Endometrial microvascular endothelial cells (primary cell): ENCODE measurements at regions not wholly inside any gene's neighbourhood (a gene's known extent, or its start where the extent isn't known, plus 50 kb on each side); places are given as distances from the start of the nearest gene placed in this dataset.

Experiments used
- in situ Hi-C: cut with HindIII; loops from 2 replicates; pipeline ENCODE4 v1.10.0; 2017; ENCODE audit warnings: low sequenced_read_pairs, low pct_unique_long_range_greater_than_20kb; ENCODE audit errors: inconsistent ontology term

- in situ Hi-C loops, result no loop called here
Measured at GRCh38 chr17:77419547-77420094, 278.9 kb downstream of the SEC14L1 start.

GRCh38 chr17:77420095-77420803 is 279.5 kb downstream of the SEC14L1 start:
- in situ Hi-C loops, result no loop called here

DNA sequence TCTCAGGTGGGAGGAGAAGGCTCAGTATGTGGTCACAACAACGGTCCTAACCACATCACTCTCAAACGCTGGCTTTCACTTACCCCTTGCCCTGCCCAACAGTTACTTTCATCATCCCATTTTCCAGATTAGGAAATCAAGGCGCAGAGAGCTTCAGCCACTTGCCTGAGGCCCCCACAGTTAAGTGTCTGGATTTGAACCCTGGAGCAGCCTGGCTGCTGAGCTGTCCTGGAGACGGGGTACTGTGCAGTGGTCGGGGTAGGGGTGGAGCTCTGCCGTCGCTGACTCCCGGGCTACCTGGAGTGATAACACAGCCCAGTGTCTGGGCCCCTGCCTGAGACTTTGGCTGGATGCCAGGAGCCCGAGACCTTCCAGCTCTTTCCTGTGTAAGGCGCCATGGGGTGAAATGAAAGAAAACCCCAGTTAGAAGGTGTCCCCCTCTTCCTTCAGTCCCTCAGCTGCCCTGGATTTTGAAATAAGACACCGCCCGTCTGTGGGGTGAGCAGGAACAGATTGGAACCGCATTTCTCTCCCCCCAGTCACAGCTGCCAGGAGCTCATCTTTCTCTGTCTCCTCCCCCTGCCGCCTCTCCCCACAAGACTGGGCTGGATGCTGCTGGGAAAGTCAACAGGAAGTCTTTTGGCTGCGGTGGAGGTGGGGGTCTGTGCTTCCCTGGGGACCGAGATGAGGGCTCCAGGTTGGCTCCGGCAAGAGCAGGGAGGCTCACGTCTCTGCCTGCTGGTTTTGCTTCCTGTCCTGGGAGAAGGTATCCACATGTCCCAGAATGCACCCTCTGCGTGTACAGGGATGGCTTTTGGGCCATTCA is 280.2 kb downstream of the SEC14L1 start:
- in situ Hi-C loops, result no loop called here

GRCh38 chr17:77421630-77421972 is 280.8 kb downstream of the SEC14L1 start:
- in situ Hi-C loops, result no loop called here

DNA sequence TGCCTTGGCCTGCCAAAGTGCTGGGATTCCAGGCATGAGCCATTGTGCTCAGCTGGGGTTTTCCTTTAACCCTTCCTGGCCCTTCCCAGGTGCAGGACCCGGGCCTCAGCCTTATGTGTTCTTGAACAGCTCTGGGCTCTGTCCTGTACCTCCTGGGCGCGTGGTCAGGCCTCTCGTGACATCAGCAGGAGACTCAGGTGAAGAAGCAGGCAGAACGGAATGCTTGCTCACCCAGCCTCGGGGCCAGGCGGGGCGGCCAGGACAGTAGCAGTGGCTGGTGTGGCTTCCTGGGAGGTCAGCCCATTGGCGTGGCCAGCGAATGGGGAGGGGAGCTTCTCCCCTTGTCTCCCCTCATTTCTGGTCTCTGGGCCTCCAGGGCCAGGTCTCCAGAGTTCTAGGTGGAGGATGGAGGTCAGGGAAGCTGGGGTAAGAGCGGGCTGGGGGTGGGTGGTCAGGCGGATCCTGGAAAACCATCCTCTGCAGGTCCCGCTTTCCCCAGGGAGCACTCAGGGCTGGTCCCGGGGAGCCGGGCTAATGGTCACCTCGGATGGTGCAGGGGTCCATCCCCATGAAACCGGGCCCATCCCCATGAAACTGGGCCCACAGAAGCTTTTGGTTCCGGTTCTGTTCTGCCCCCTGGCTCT is 281.5 kb downstream of the SEC14L1 start:
- in situ Hi-C loops, result no loop called here

DNA sequence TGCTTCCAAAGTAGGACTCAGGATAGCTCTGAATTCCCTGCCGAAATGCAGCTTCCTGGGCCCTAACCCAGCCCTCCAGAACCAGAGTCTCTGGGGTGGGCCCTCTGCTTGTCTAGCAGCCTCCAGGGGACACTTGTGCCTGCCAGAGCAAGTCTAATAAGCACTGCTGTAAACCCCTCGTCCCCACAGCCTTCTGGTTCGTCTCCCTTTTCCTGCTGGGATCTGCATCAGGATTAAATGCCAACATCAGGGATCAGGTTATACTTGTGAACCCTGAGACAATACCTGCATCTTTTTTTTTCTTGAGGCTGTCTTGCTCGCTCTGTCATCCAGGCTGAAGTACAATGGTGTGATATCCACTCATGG is 282.0 kb downstream of the SEC14L1 start:
- in situ Hi-C loops, result no loop called here

GRCh38 chr17:77423589-77424451 is 283.1 kb downstream of the SEC14L1 start:
- in situ Hi-C loops, result no loop called here

- in situ Hi-C loops, result no loop called here
Measured at GRCh38 chr17:77424585-77425344, 284.0 kb downstream of the SEC14L1 start.

GRCh38 chr17:77425348-77425747 is 284.6 kb downstream of the SEC14L1 start:
- in situ Hi-C loops, result no loop called here

DNA sequence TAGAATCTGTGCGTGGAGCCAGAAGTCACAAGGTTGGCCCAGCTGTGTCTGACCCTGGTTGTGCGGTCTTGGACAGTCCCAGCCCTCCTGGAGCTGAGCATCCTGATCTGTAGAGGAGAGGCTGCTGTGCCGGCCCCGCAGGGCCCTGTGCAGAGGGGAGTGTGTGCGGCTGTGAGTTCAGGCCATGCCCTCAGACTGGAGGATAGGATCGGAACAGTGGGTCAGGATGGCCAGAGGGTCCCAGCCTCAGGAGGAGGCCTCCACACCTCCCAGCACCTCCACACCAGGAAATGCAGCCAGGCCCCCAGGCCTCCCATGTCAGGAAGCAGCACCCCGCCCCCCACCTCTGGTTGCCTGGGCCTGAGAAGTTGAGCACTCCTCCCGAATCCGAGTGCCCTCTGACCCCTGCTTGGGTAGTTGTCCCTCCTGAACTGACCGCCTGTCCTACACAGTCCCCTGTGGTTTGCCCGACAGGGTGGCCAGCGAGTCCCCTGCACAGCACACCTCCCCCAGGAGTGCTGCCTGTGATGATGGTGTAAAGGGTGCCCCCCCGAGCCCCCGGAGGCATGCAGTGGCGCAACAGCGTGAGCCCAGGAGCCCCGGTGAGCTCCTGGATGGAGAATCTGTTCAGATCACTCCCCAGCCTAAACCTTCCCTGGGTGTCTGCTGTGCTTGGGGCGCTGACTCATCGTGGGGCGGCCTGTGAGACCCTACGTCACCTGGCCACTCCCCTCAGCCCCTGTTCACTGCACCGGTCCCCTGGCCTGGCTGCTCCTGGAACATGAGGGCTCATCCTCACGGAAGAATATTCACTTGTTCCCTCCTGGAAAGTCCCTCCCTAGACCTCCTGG is 285.2 kb downstream of the SEC14L1 start:
- in situ Hi-C loops, result no loop called here

DNA sequence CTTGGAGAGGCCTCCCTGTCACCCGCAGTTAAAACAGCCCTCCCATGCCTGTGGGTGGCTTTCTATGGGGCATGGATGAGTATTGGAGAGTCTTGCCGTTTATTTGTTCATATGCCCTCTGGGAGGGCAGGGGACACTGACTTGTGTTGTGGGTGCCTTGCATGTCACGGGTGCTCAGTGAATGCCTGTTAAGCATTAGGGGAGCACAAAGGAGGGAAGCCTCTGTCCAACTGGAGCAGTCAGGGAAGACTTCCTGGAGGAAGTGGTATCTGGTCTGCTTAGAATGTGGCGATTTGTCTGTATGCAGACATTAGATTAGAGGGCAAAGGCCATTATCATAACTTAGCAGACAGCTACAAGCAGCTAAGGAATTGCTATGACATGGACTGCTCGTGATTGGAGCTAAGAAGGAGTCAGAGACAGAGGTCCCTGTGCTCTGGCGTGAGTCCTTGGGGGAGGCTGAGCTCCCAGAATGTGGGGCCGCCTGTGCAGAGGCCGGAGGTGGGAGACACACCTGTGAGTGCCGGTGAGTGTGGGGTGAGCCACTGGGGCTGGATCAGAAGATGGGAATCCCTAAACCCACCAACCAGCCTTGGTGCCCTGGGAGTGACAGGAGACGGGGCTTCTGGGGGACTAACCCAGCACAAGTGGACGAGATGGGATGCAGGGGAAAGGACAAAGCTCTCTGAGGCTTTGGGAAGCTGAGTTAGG is 286.1 kb downstream of the SEC14L1 start:
- in situ Hi-C loops, result no loop called here

- in situ Hi-C loops, result no loop called here
Measured at GRCh38 chr17:77427391-77427991, 286.7 kb downstream of the SEC14L1 start.

DNA sequence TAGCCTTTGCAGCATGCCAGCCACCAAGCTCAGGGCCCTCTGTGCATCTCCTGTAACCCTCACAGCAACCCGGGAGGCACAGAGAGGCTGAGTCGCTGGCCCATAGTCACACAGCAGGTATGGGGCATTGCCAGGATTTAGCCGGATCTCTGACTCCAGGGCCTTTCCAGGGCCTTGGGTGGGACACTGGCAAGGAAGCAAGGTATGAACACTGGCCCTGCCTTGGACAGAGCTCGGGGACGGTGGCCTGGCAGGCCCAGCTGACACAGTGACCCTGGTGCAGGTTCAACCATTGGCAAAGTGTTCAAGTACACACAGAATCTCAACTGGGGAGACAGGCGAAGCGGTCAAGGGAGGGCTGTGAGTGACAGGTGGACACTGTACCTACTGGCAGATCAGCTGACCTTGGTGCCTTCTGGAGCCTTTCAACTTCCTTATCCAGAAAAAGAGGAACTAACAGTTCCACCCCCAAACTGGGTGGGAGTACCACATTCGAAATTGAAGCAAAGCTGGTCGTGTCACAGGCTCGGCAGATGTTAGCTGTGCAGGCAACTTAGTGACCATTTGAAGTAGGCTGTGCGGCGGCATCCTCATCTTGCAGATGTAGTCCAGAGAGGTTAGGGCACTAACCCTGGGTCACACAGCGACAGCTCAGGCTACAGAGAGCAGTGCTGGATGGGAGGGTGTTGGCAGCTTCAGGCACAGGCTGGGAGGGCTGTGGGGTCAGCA is 287.4 kb downstream of the SEC14L1 start:
- in situ Hi-C loops, result no loop called here

DNA sequence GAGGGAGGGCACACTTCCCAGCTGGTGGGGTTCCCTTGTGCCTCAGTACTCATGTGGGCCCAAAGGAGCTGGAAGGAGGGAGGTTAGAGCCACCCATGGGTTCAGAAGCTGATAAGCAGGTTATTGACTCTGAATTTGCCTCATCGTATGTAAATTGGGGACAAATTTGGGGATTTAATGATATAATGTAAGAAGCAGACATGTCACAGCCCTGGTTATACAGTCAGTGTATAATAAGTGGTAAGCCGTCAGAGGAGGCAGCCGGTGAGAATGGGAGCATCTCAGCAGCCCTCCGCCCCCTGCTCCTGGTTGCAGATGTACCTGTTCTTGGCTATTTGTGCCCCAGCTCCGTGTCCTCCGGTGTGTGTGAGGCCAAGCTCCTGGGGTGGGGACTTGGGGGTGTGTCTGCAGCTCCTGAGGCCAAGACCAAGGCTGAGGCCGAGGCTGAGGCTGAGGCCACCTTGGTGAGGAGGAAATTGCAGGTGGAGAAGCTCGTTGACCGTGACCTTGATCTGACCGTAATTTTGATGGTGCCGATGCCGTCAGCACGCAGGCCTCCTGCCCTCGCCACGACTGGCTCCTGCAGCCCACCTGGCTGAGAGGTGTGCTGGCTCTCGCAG is 288.1 kb downstream of the SEC14L1 start:
- in situ Hi-C loops, result no loop called here

- in situ Hi-C loops, result no loop called here
Measured at GRCh38 chr17:77429369-77429968, 288.7 kb downstream of the SEC14L1 start.
